NCI-H526 treated with DMSO at 0.1 percent for 48 hours (cell line): ENCODE measurements at regions not wholly inside any gene's neighbourhood (a gene's known extent, or its start where the extent isn't known, plus 50 kb on each side); places are given as distances from the start of the nearest gene placed in this dataset.

Experiments used
- DNase-seq: peaks from one replicate; lab custom pipeline; 2025; lab: John Stamatoyannopoulos, UW

GRCh38 chr20:57876163-57876562 is 166.3 kb upstream of the PMEPA1 start:
- DNase-seq = no peak

- no peak for DNase-seq
Measured at GRCh38 chr20:57874141-57874540, 164.3 kb upstream of the PMEPA1 start.

- no peak for DNase-seq
Measured at GRCh38 chr20:57872816-57873409, 163.1 kb upstream of the PMEPA1 start.

GRCh38 chr20:57871237-57871632 is 161.4 kb upstream of the PMEPA1 start:
- DNase-seq = no peak

- DNase-seq = no peak
Measured at GRCh38 chr20:57870597-57871236, 160.9 kb upstream of the PMEPA1 start.

- no peak for DNase-seq
Measured at GRCh38 chr20:57869951-57870315, 160.1 kb upstream of the PMEPA1 start.

- no peak for DNase-seq
Measured at GRCh38 chr20:57869291-57869950, 159.6 kb upstream of the PMEPA1 start.

GRCh38 chr20:57868310-57868709 is 158.5 kb upstream of the PMEPA1 start:
- no peak for DNase-seq

GRCh38 chr20:57867807-57868206 is 158.0 kb upstream of the PMEPA1 start:
- no peak for DNase-seq

- no peak for DNase-seq
Measured at GRCh38 chr20:57867181-57867803, 157.5 kb upstream of the PMEPA1 start.

- DNase-seq = no peak
Measured at GRCh38 chr20:57866250-57867106, 156.7 kb upstream of the PMEPA1 start.

- DNase-seq = no peak
Measured at GRCh38 chr20:57865266-57865665, 155.5 kb upstream of the PMEPA1 start.

GRCh38 chr20:57860576-57860975 is 150.8 kb upstream of the PMEPA1 start:
- no peak for DNase-seq

GRCh38 chr20:57857969-57858368 is 148.2 kb upstream of the PMEPA1 start:
- DNase-seq = no peak

GRCh38 chr20:57857118-57857517 is 147.3 kb upstream of the PMEPA1 start:
- no peak for DNase-seq

GRCh38 chr20:57856658-57857057 is 146.8 kb upstream of the PMEPA1 start:
- no peak for DNase-seq

GRCh38 chr20:57851796-57852195 is 142.0 kb upstream of the PMEPA1 start:
- DNase-seq = no peak

GRCh38 chr20:57851025-57851682 is 141.3 kb upstream of the PMEPA1 start:
- DNase-seq = no peak

- DNase-seq = no peak
Measured at GRCh38 chr20:57849521-57850215, 139.9 kb upstream of the PMEPA1 start.

- DNase-seq = no peak
Measured at GRCh38 chr20:57849121-57849520, 139.3 kb upstream of the PMEPA1 start.

GRCh38 chr20:57848282-57848681 is 138.5 kb upstream of the PMEPA1 start:
- DNase-seq = no peak
